Small intestine (tissue), 7 donors: ENCODE measurements at regions not wholly inside any gene's neighbourhood (a gene's known extent, or its start where the extent isn't known, plus 50 kb on each side); places are given as distances from the start of the nearest gene placed in this dataset.

Experiments
- DNase-seq, 2 donors: peaks; one replicate each; pipeline versions ENCODE4 v3.0.0 to v3.0.0-alpha.2; 2013
- FAIRE-seq: peaks from 2 replicates; lab custom pipeline; 2012; peaks lifted over from hg19 to GRCh38; lab: Jason Lieb, UNC
- H3K27ac ChIP-seq, 3 donors: one replicate each; pipeline ENCODE4 v1.5.1; 2013; ENCODE audit warnings: low read length in 2 of 3, mild to moderate bottlenecking in 2 of 3, control low read depth in 1 of 3, inconsistent platforms in 1 of 3, low read depth in 1 of 3, moderate library complexity in 1 of 3
- H3K27me3 ChIP-seq, 3 donors: one replicate each; pipeline ENCODE4 v1.6.1; 2013; ENCODE audit warnings: low read length in 3 of 3, inconsistent platforms in 1 of 3; ENCODE audit not compliant: control insufficient read depth in 3 of 3, insufficient read depth in 3 of 3
- H3K36me3 ChIP-seq, 3 donors: one replicate each; pipeline ENCODE4 v1.6.1; 2013; ENCODE audit warnings: low read length in 3 of 3, inconsistent platforms in 1 of 3, low read depth in 1 of 3, mild to moderate bottlenecking in 1 of 3, moderate library complexity in 1 of 3; ENCODE audit not compliant: control insufficient read depth in 3 of 3, insufficient read depth in 2 of 3
- H3K4me1 ChIP-seq, 3 donors: one replicate each; pipeline ENCODE4 v1.6.1; 2013; ENCODE audit warnings: low read length in 2 of 3, inconsistent platforms in 1 of 3, low read depth in 1 of 3, mild to moderate bottlenecking in 1 of 3, moderate library complexity in 1 of 3; ENCODE audit not compliant: control insufficient read depth in 3 of 3, insufficient read depth in 2 of 3
- H3K4me3 ChIP-seq, 3 donors: one replicate each; pipeline ENCODE4 v1.5.1; 2013; ENCODE audit warnings: low read length in 3 of 3, control low read depth in 1 of 3, inconsistent platforms in 1 of 3, low read depth in 1 of 3, mild to moderate bottlenecking in 1 of 3, moderate library complexity in 1 of 3
- H3K9me3 ChIP-seq, 2 donors: one replicate each; pipeline ENCODE4 v1.6.1; 2013; ENCODE audit warnings: low read depth in 1 of 2, low read length in 1 of 2; ENCODE audit not compliant: control insufficient read depth in 2 of 2, insufficient read depth in 1 of 2
- WGBS, 3 donors: extraction: QIAGEN DNeasy Blood & Tissue Kit; methylation state at CpG; one replicate each; pipeline ENCODE4 v1.1.7; 2013; 5-methylcytosine and 5-hydroxymethylcytosine counted together
- donor health status: healthy with polysubstance abuse.
- donor health status: control.
- donor health status: control.
- donor health status: Bipolar disorder and iron deficiency.
- donor health status: healthy.

DNA sequence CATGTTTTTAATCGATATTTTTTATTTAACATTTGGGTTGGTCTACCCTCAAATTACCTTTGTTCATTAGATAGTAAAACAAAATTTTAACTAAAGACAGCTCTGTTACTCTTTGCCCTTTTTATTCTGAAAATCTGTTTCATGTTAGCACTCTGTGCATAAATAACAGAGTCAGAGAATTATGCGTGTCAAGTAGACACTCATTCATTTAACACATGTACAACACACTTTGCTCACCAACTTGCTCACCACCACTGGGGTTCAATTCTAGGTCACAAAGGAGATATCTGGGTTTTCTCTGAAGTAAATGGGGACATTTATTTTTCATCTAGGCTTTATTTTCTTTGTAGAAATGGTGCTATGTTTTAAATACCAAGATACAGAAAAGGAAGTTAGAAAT lies 457.4 kb upstream of the SEMA3D start:
- FAIRE-seq = no peak
- no peak overlapping the region for H3K4me3 ChIP-seq
- no peaks in the 10 kb centered on the region for H3K4me1 ChIP-seq
- H3K36me3 ChIP-seq = no peaks in the 10 kb centered on the region
- H3K9me3 ChIP-seq = no peaks in the 10 kb centered on the region
- 87 to 93% (median 88%) methylated on average over 2 of the region's 2 CpGs for WGBS, 3 donors
- H3K27ac ChIP-seq = no peak overlapping the region
- no peak for DNase-seq
- no peaks in the 10 kb centered on the region for H3K27me3 ChIP-seq

DNA sequence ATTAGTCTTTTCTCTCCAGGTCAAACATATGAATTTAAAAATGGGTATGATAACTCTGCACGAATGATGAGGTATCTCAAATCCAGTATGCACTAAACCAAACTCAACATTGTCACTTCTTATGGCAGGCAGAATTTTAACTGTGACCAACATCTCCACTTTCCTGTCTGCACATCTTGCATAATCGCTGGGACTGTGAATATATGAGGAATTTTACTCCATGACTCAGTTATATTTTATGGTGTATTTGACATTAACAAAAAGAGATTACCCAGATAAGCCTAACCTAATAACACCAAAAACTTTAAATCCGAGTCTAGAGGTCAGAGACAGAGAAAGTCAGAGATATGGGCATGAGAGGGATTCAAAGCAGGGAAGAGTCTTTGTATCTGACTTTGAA lies 454.5 kb upstream of the SEMA3D start:
- DNase-seq (no peak), FAIRE-seq (no peak)
- WGBS, 3 donors = 60 to 76% (median 63%) methylated on average over 3 of the region's 3 CpGs

DNA sequence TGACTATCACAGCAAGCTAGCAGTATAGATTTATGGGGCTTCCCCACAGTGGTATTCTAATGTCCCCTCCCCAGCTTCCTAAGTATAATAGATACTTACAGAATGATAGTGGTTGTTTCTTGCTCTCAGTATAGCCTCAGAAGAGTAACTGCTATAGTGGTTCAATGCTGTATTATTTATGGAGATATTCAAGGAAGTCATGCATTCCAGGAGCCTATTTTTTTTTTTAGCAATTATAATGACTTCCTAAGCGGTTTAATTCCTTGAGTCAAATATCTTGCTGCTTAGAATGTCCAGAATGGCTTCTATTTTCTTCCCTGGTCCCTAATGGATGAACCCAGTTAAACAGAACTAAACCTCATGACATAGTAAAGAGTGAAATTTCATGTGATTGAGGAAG lies 451.5 kb upstream of the SEMA3D start:
- H3K4me3 ChIP-seq = no peak overlapping the region
- DNase-seq = no peak
- FAIRE-seq = no peak
- no peak overlapping the region for H3K27ac ChIP-seq
- H3K4me1 ChIP-seq = no peaks in the 10 kb centered on the region
- no peaks in the 10 kb centered on the region for H3K36me3 ChIP-seq
- no peaks in the 10 kb centered on the region for H3K27me3 ChIP-seq
- WGBS, 3 donors = 52 to 68% (median 61%) methylated on average over 1 of the region's 1 CpG
- no peaks in the 10 kb centered on the region for H3K9me3 ChIP-seq

More for the DNA sequence above, 454.5 kb upstream of the SEMA3D start:
- Histone ChIP-seq H3K4me1 (no peaks in the 10 kb centered on the region), H3K4me3 (no peak overlapping the region), H3K27me3 (no peaks in the 10 kb centered on the region), H3K9me3 (no peaks in the 10 kb centered on the region), H3K36me3 (no peaks in the 10 kb centered on the region), H3K27ac (no peak overlapping the region)

DNA sequence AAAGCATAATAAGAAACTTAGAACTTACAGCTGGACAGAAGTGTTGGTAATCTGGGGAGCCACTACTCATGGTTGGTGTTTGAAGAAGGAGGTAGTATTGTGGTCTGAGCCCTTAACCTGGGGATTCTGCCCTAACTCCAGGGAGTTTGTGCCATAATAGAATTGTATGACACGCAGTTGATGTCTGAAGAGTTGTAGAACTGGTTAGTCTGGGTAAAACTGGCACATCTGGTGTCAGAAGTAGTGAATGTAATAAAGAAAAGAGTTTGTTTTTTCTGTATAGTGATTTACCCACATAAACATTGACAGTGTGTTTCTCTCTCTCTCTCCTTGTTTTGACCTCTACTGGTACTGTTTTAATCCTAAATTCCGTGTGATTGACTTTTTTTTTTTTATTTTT lies 448.1 kb upstream of the SEMA3D start:
- no peak overlapping the region for H3K4me3 ChIP-seq
- no peaks in the 10 kb centered on the region for H3K4me1 ChIP-seq
- H3K27ac ChIP-seq = no peak overlapping the region
- H3K36me3 ChIP-seq = no peaks in the 10 kb centered on the region
- DNase-seq = no peak
- 23 to 70% (median 36%) methylated on average over 2 of the region's 2 CpGs for WGBS, 3 donors
- no peaks in the 10 kb centered on the region for H3K27me3 ChIP-seq
- no peak for FAIRE-seq
- no peaks in the 10 kb centered on the region for H3K9me3 ChIP-seq

DNA sequence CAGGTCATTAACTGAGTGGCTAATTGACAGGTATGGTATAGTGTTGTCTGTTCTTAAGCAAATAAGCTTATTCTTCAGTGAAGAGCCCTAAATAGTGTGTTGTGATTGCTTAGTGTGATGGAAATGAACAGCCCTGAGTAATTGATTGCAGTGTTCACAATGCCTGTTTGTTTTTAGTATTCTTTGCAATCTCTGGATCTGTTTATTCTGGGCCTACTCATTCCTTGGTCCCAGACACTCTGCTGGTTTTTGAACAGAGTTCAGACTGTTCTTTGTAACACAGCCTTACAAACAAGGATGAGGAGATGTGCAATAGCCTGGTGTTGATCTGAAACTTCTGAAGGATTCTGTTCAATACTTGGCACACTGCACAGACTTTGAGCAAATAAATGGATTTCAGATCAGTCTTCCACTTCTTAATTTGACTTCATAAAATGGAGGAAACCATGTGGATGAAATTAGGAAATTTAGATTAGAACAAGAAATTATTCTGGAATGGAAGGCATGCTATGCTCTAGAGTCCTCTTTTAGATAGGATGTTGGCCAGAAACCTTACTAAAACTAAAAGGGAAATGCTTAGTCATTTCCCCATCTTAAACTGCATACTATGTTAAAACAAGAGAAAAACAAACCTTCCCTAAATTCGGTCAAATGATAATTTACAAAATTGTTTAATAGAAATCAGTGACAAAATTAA lies 444.2 kb upstream of the SEMA3D start:
- Histone ChIP-seq H3K9me3 (no peaks in the 10 kb centered on the region), H3K4me3 (no peak overlapping the region), H3K36me3 (no peaks in the 10 kb centered on the region), H3K4me1 (no peaks in the 10 kb centered on the region), H3K27me3 (no peaks in the 10 kb centered on the region), H3K27ac (no peak overlapping the region)
- WGBS, 3 donors = 55 to 73% (median 73%) methylated on average over 1 of the region's 1 CpG
- FAIRE-seq (no peak), DNase-seq (no peak)

DNA sequence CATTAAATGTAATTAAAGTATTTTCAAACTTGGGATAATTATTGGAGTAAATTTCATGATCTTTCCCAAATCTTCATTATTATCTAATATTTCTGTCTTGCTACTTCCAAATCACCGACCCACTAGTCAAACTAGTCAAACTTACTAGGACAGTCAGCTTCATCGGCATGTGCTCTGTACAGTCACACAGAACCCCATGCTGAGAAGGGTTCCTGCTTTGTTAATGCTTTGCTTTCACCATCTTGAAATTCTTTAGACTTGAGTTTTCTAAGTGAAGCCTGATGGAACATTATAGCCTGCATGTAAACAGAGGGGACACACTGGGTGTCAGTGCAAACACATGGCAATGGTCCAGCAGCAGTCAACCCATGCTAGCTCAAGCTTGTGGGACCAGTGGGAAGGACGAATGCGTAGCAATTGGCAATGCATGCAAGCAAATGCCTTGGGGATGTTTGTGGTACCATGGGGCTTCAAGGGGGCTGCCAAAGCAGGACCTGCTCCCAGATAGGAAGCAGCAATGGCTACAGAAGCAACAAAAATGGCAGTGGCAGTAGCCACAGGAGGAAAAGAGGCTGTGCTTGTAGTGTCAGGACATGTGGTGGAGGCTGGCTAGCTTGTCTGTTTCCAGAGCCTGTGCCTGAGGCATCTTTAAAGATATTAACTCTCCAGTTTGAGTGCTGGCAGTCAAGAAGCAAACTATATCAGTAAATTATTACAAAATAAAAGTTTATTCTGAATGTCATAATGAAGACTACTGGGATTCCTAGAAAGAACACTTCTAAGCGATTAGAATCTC lies 441.1 kb upstream of the SEMA3D start:
- WGBS, 3 donors = 89 to 94% (median 90%) methylated on average over 5 of the region's 5 CpGs
- DNase-seq (no peak), FAIRE-seq (no peak)
- H3K4me1 ChIP-seq = no peaks in the 10 kb centered on the region
- no peaks in the 10 kb centered on the region for H3K27me3 ChIP-seq
- no peaks in the 10 kb centered on the region for H3K9me3 ChIP-seq
- no peak overlapping the region for H3K27ac ChIP-seq
- H3K36me3 ChIP-seq = no peaks in the 10 kb centered on the region
- no peak overlapping the region for H3K4me3 ChIP-seq

DNA sequence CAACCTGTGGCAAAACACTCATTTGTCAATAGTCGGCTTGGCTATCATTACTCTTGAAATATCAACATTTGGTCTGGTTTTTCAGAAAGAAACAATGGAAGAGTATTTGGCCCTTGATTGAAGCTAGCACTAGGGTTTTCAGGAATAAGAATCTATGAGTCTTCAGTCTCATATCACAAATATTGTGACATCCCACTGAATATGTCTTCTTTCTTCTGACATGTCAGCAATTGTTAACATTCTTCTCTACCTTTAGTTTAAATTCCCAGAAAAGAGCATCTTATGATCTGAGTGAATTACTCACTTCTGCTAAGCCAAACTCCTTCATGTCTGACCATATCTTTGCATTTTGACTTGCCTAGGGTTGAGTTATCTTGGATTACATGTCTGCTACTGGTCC lies 435.2 kb upstream of the SEMA3D start:
- Histone ChIP-seq H3K9me3 (no peaks in the 10 kb centered on the region), H3K4me1 (no peaks in the 10 kb centered on the region), H3K27me3 (no peaks in the 10 kb centered on the region), H3K4me3 (no peak overlapping the region), H3K36me3 (no peaks in the 10 kb centered on the region), H3K27ac (no peak overlapping the region)
- 75 to 86% (median 82%) methylated on average over 1 of the region's 1 CpG for WGBS, 3 donors
- no peak for DNase-seq
- no peak for FAIRE-seq

DNA sequence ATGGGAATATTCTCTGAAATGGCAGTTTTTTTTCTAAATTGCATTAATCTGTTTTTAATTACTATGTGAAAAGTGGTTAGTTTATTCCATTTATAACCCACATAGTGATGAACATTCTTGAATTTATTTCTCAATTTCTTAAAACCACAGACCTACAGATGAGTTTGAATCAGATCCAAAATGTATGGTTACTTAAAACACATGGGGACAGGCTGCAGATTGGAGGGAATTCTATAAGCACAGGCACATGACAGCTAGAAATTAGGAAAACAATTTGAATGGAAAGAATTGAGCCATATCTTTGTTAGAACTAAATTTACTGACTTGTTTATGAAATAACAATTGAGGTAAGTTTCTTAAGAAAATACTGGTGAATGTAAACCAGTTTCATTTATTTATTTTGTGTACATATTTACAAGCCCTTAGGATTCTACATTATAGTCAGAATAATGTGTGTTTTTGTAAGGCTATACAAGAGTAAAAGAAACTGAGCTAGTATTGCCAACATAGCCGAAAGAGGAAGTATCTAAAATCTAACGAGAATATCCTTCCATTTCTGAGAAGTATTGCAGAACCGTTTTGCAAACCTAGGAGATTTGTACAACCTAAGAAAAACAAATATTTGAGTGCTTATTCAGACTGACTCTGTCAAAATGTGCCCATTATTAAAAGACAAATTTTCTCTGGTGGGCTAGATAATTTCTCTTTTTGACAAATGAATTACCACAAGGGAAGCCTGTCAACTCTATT lies 434.3 kb upstream of the SEMA3D start:
- Histone ChIP-seq H3K27ac (no peak overlapping the region), H3K9me3 (no peaks in the 10 kb centered on the region), H3K4me3 (no peak overlapping the region), H3K36me3 (no peaks in the 10 kb centered on the region), H3K4me1 (no peaks in the 10 kb centered on the region), H3K27me3 (no peaks in the 10 kb centered on the region)
- DNase-seq (no peak), FAIRE-seq (no peak)
- 45 to 59% (median 58%) methylated on average over 3 of the region's 3 CpGs for WGBS, 3 donors
